WERI-Rb-1 (cell line): ENCODE measurements at regions not wholly inside any gene's neighbourhood (a gene's known extent, or its start where the extent isn't known, plus 50 kb on each side); places are given as distances from the start of the nearest gene placed in this dataset.
A peak's percentile ranks its signal among the peaks of the same experiment; 100 is the strongest.

ENCODE experiments used
- DNase-seq: peaks from one replicate; pipeline ENCODE4 v3.0.0-alpha.2; 2020
- H3K27ac ChIP-seq: fragments of 250-450 bp; sonication (Bioruptor Pico); 2 replicates; pipeline ENCODE4 v1.5.1; 2020; ENCODE audit warnings: mild to moderate bottlenecking, moderate library complexity
- H3K27me3 ChIP-seq: fragments of 250-450 bp; sonication (Bioruptor Pico); 2 replicates; pipeline ENCODE4 v1.5.1; 2021; ENCODE audit warnings: mild to moderate bottlenecking, low read depth, moderate library complexity; ENCODE audit not compliant: insufficient read depth, severe bottlenecking
- H3K36me3 ChIP-seq: fragments of 250-450 bp; sonication (Bioruptor Pico); 2 replicates; pipeline ENCODE4 v1.5.1; 2020; ENCODE audit warnings: mild to moderate bottlenecking, moderate library complexity
- H3K4me3 ChIP-seq: 2 replicates; pipeline ENCODE4 v1.5.1; 2011; ENCODE audit warnings: low read depth, mild to moderate bottlenecking, control low read depth, low read length
- H3K9me3 ChIP-seq: fragments of 250-450 bp; sonication (Bioruptor Pico); 2 replicates; pipeline ENCODE4 v1.5.1; 2021; ENCODE audit warnings: mild to moderate bottlenecking, moderate library complexity; ENCODE audit not compliant: severe bottlenecking
- TF ChIP-seq, protein P1 (sequence below): IDR thresholded peaks from 2 replicates; pipeline ENCODE4 v1.5.1; 2011; ENCODE audit warnings: low read depth, mild to moderate bottlenecking, control low read depth, inconsistent platforms, low read length

DNA sequence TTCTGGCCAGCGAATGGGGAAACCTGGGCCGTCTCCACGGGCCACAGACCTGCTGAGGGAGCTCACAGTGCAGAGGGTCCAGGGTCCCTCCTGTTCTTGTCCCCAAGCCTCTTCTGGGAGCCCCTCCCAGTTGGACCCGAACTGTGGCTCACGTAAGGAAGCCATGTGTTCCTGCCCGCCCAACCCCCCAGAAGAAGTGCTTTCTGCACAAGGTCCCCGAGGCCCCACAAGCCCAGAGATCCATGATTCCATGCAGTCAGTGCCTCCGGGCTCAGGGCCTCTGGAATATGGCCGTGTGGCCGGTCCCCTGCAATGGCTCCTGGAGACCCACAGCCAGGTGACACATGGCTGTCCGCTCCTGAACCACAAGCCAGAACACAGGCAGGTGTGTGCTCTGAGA is 272.4 kb downstream of the C16orf95 start:
- H3K27me3 ChIP-seq: no peaks in the 10 kb centered on the region
- no peak overlapping the region for H3K27ac ChIP-seq
- DNase-seq: no peak
- no peaks in the 10 kb centered on the region for H3K9me3 ChIP-seq
- TF ChIP-seq, protein P1, sequence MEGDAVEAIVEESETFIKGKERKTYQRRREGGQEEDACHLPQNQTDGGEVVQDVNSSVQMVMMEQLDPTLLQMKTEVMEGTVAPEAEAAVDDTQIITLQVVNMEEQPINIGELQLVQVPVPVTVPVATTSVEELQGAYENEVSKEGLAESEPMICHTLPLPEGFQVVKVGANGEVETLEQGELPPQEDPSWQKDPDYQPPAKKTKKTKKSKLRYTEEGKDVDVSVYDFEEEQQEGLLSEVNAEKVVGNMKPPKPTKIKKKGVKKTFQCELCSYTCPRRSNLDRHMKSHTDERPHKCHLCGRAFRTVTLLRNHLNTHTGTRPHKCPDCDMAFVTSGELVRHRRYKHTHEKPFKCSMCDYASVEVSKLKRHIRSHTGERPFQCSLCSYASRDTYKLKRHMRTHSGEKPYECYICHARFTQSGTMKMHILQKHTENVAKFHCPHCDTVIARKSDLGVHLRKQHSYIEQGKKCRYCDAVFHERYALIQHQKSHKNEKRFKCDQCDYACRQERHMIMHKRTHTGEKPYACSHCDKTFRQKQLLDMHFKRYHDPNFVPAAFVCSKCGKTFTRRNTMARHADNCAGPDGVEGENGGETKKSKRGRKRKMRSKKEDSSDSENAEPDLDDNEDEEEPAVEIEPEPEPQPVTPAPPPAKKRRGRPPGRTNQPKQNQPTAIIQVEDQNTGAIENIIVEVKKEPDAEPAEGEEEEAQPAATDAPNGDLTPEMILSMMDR: no peak
- H3K4me3 ChIP-seq: no peak overlapping the region
- no peaks in the 10 kb centered on the region for H3K36me3 ChIP-seq

DNA sequence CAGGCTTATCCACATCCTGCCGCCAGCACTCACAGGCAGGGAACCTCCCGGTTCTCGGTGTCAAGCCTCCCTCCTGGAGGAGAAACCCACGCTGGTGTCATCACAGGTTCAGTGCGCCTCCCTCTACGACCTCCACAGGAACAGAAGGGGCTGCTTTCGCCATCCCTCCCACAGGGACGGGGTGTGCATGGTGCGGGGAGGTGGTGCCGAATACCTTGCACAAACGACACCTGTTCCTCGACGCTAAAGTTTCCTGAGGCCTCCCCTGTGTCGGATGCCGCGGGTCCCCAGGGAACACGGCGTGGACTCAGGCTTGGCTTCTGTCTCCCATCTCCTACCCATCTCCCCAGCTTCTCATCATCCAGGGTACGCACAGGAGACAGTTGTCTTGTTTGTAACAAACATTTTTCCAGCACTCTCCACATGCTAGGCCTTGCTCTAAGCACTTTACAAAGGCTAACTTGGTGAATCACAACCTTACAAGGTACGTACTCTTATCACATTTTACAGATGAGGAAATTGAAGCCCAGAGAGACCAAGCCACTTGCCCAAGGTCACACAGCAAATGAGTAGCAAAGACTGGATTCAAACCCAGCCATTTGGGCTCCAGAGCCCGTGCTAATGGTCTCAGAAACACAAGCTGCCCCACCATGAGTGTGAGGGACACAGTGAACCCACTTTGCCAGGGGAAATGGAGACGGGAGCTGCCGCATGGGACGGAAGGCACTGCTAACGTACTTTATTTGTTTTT is 271.6 kb downstream of the C16orf95 start:
- Histone ChIP-seq H3K36me3 (no peaks in the 10 kb centered on the region), H3K4me3 (no peak overlapping the region), H3K9me3 (no peaks in the 10 kb centered on the region), H3K27me3 (no peaks in the 10 kb centered on the region), H3K27ac (no peak overlapping the region)
- no peak for DNase-seq
- TF ChIP-seq, protein P1: no peak

DNA sequence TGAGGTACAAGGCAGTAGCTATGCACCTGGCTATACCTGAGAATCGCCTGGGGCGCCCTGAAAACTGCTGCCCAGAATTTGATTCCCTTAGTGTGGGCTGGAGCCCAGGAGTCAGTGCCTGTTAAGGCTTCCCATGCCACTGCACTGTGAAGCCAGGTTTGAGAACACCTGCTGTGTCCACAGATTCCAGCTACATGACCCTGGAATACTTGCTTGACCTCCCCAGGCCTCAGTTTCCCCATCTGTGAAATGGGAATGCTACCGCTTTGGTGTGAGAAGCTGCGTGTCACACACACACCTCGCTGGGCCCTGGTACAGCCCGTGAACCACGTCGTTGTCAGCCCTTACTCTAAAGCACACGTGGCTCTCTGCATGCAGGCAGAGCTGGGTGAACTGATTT is 271.0 kb downstream of the C16orf95 start:
- TF ChIP-seq, protein P1: no peak
- Histone ChIP-seq H3K36me3 (no peaks in the 10 kb centered on the region), H3K4me3 (no peak overlapping the region), H3K27me3 (no peaks in the 10 kb centered on the region), H3K27ac (no peak overlapping the region), H3K9me3 (no peaks in the 10 kb centered on the region)
- no peak for DNase-seq

DNA sequence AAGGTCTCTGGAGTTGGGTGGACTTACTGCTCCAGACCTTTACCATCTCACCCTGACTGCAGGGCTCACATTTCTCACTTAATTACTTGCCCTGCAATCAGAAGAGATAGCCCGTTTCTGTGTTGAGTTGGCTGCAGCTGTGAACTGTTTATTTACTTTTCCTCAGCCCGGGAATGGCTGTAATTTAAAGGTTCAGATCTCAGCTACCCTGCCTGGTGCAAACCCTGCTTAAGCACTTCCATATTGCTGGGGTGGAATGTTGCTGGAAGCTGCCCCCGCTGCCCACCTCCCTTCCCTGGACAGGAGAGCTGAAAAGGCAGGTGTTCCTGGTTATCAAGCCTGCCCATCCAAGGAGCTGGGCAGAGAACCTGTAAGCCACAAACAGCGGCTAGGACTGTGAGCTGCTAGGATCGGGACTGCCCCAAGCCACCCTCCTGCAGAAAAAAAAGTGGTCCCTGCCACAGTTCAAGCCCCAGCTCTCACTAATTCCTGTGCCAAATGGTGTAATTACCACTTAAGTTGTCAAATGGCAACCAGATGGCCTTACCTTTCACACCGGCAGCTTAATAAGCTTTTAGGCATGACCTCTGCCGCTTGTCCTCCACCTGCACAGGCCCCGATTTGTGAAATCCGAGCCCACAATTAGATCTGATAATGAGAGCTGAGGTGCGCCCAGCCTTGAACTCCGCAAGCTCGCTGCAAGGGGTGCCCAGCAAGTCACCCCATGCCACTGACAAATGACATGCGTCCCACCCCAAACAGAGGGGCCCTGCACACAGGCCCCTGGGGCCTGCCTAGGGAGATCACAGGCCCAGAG is 269.8 kb downstream of the C16orf95 start:
- DNase-seq: peak; percentile 16
- Histone ChIP-seq H3K27ac (no peak overlapping the region), H3K4me3 (no peak overlapping the region), H3K9me3 (no peaks in the 10 kb centered on the region), H3K36me3 (no peaks in the 10 kb centered on the region), H3K27me3 (no peaks in the 10 kb centered on the region)
- TF ChIP-seq, protein P1: no peak

DNA sequence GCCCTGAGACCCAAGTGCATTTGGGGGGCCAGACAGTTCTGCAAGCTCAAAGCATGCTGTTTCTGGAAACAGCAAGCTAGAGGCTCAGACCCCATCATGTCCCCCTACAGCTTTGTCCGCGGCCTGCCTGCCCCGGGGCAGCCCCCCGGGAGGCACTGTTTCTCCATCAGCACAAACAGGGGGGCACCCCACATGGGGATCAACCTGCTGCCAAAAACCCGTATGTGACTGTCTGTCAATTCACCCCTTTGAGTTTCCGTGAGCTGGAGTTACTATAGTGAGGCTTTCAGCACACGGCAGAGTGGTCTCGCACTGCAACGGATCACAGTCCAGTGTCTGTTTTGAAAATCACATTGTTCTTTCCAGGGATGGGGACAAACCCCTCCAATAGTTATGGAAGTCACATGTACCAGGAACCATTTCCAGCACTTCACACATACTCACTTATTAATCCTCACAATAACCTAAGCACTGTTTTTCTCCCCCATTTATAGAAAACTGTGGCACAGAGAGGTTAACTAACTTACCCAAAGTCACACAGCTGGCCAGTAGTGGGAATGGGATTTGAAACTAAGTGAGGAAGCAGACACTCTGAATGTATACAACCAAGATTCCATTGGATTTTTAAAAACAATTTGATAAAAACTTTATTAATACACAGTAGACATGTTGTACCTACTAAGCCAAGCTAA is 269.0 kb downstream of the C16orf95 start:
- no peak for DNase-seq

More for the DNA sequence above, 269.0 kb downstream of the C16orf95 start:
- Histone ChIP-seq H3K27me3 (no peaks in the 10 kb centered on the region), H3K27ac (no peak overlapping the region), H3K36me3 (no peaks in the 10 kb centered on the region), H3K4me3 (no peak overlapping the region), H3K9me3 (no peaks in the 10 kb centered on the region)
- TF ChIP-seq, protein P1: no peak
